Erythroblast (primary cell): ENCODE measurements at regions not wholly inside any gene's neighbourhood (a gene's known extent, or its start where the extent isn't known, plus 50 kb on each side); places are given as distances from the start of the nearest gene placed in this dataset.

Experiments used
- GATA1 ChIP-seq: IDR thresholded peaks from 2 replicates; pipeline ENCODE4 v1.6.1; 2011; ENCODE audit warnings: low read depth, mild to moderate bottlenecking, control low read depth, low read length, moderate library complexity
- POLR2A ChIP-seq: IDR thresholded peaks from 2 replicates; pipeline ENCODE4 v1.6.1; 2011; ENCODE audit warnings: mild to moderate bottlenecking, low read length

GRCh38 chr6:129938249-129939020 is 77.3 kb upstream of the TMEM244 start:
- TF ChIP-seq POLR2A = no peak
- no peak for TF ChIP-seq GATA1
